ENCODE measurements at regions not wholly inside any gene's neighbourhood (a gene's known extent, or its start where the extent isn't known, plus 50 kb on each side); places are given as distances from the start of the nearest gene placed in this dataset.

- peaks cover 2% of the 10 kb centered on the region for H3K4me1 ChIP-seq (ENCODE audit: control insufficient read depth, insufficient read depth, low read length)
- no peak overlapping the region for H3K4me3 ChIP-seq (ENCODE audit: low read length)
- DNase-seq (no peak), ATAC-seq (no peak)
- H3K27me3 ChIP-seq (ENCODE audit: control insufficient read depth, insufficient read depth), result no peaks in the 10 kb centered on the region
- WGBS, result 89% methylated on average over 4 of the region's 4 CpGs
- H3K9me3 ChIP-seq (ENCODE audit: control insufficient read depth, low read length), result no peaks in the 10 kb centered on the region
- no peak overlapping the region for H3K27ac ChIP-seq (ENCODE audit: low read length)
- intact Hi-C loops (cut with DNase I), result no loop called here
Measured at GRCh38 chr3:170739410-170739809, 130.6 kb downstream of the RPL22L1 start.

- Histone ChIP-seq H3K27me3 (ENCODE audit: control insufficient read depth, insufficient read depth) (no peaks in the 10 kb centered on the region), H3K9me3 (ENCODE audit: control insufficient read depth, low read length) (no peaks in the 10 kb centered on the region), H3K4me3 (ENCODE audit: low read length) (no peak overlapping the region), H3K4me1 (ENCODE audit: control insufficient read depth, insufficient read depth, low read length) (peaks cover 2% of the 10 kb centered on the region), H3K27ac (ENCODE audit: low read length) (no peak overlapping the region)
- WGBS, result 79% methylated on average over 3 of the region's 3 CpGs
- ATAC-seq (no peak), DNase-seq (no peak)
- intact Hi-C loops (cut with DNase I), result no loop called here
Measured at GRCh38 chr3:170738766-170739165, 131.2 kb downstream of the RPL22L1 start.

- Histone ChIP-seq H3K27ac (ENCODE audit: low read length) (no peak overlapping the region), H3K4me1 (ENCODE audit: control insufficient read depth, insufficient read depth, low read length) (peaks cover 2% of the 10 kb centered on the region), H3K4me3 (ENCODE audit: low read length) (no peak overlapping the region), H3K27me3 (ENCODE audit: control insufficient read depth, insufficient read depth) (no peaks in the 10 kb centered on the region), H3K9me3 (ENCODE audit: control insufficient read depth, low read length) (no peaks in the 10 kb centered on the region)
- 94% methylated on average over 3 of the region's 3 CpGs for WGBS
- intact Hi-C loops (cut with DNase I), result no loop called here
- DNase-seq, result no peak
- no peak for ATAC-seq
Measured at GRCh38 chr3:170737498-170738162, 132.4 kb downstream of the RPL22L1 start.

GRCh38 chr3:170735821-170736220 is 134.2 kb downstream of the RPL22L1 start:
- Histone ChIP-seq H3K4me1 (ENCODE audit: control insufficient read depth, insufficient read depth, low read length) (peaks cover 2% of the 10 kb centered on the region), H3K27me3 (ENCODE audit: control insufficient read depth, insufficient read depth) (no peaks in the 10 kb centered on the region), H3K27ac (ENCODE audit: low read length) (no peak overlapping the region), H3K9me3 (ENCODE audit: control insufficient read depth, low read length) (no peaks in the 10 kb centered on the region), H3K4me3 (ENCODE audit: low read length) (no peak overlapping the region)
- DNase-seq (no peak), ATAC-seq (no peak)
- intact Hi-C loops (cut with DNase I), result no loop called here
- WGBS, result 55% methylated on average over 2 of the region's 2 CpGs

GRCh38 chr3:170734735-170735065 is 135.3 kb downstream of the RPL22L1 start:
- Histone ChIP-seq H3K4me1 (ENCODE audit: control insufficient read depth, insufficient read depth, low read length) (peaks cover 2% of the 10 kb centered on the region), H3K9me3 (ENCODE audit: control insufficient read depth, low read length) (no peaks in the 10 kb centered on the region), H3K27ac (ENCODE audit: low read length) (peak overlapping the region; percentile 27), H3K4me3 (ENCODE audit: low read length) (no peak overlapping the region), H3K27me3 (ENCODE audit: control insufficient read depth, insufficient read depth) (no peaks in the 10 kb centered on the region)
- intact Hi-C loops (cut with DNase I), result no loop called here
- no peak for DNase-seq
- ATAC-seq, result peak in 1 of 2 donors; percentile 29
- WGBS, result 74% methylated on average over 1 of the region's 1 CpG

GRCh38 chr3:170734043-170734734 is 135.8 kb downstream of the RPL22L1 start:
- 44% methylated on average over 7 of the region's 7 CpGs for WGBS
- intact Hi-C loops (cut with DNase I), result no loop called here
- H3K9me3 ChIP-seq (ENCODE audit: control insufficient read depth, low read length), result no peaks in the 10 kb centered on the region
- no peaks in the 10 kb centered on the region for H3K27me3 ChIP-seq (ENCODE audit: control insufficient read depth, insufficient read depth)
- ATAC-seq (peak in 1 of 2 donors; percentile 15), DNase-seq (no peak)
- no peak overlapping the region for H3K4me3 ChIP-seq (ENCODE audit: low read length)
- H3K4me1 ChIP-seq (ENCODE audit: control insufficient read depth, insufficient read depth, low read length), result peaks cover 2% of the 10 kb centered on the region
- H3K27ac ChIP-seq (ENCODE audit: low read length), result no peak overlapping the region

- no peak overlapping the region for H3K4me3 ChIP-seq (ENCODE audit: low read length)
- intact Hi-C loops (cut with DNase I), result no loop called here
- no peaks in the 10 kb centered on the region for H3K27me3 ChIP-seq (ENCODE audit: control insufficient read depth, insufficient read depth)
- peaks cover 2% of the 10 kb centered on the region for H3K4me1 ChIP-seq (ENCODE audit: control insufficient read depth, insufficient read depth, low read length)
- DNase-seq, result no peak
- H3K27ac ChIP-seq (ENCODE audit: low read length), result no peak overlapping the region
- H3K9me3 ChIP-seq (ENCODE audit: control insufficient read depth, low read length), result no peaks in the 10 kb centered on the region
- no peak for ATAC-seq
Measured at GRCh38 chr3:170732660-170733245, 137.2 kb downstream of the RPL22L1 start.

GRCh38 chr3:170731281-170731680 is 138.7 kb downstream of the RPL22L1 start:
- Histone ChIP-seq H3K4me1 (ENCODE audit: control insufficient read depth, insufficient read depth, low read length) (peaks cover 4% of the 10 kb centered on the region), H3K27ac (ENCODE audit: low read length) (no peak overlapping the region), H3K27me3 (ENCODE audit: control insufficient read depth, insufficient read depth) (no peaks in the 10 kb centered on the region), H3K4me3 (ENCODE audit: low read length) (no peak overlapping the region), H3K9me3 (ENCODE audit: control insufficient read depth, low read length) (no peaks in the 10 kb centered on the region)
- no peak for ATAC-seq
- no peak for DNase-seq
- intact Hi-C loops (cut with DNase I), result no loop called here

- Histone ChIP-seq H3K27ac (ENCODE audit: low read length) (no peak overlapping the region), H3K27me3 (ENCODE audit: control insufficient read depth, insufficient read depth) (no peaks in the 10 kb centered on the region), H3K4me1 (ENCODE audit: control insufficient read depth, insufficient read depth, low read length) (peaks cover 6% of the 10 kb centered on the region), H3K4me3 (ENCODE audit: low read length) (no peak overlapping the region), H3K9me3 (ENCODE audit: control insufficient read depth, low read length) (no peaks in the 10 kb centered on the region)
- intact Hi-C loops (cut with DNase I), result no loop called here
- 56% methylated on average over 4 of the region's 4 CpGs for WGBS
- ATAC-seq, result no peak
- no peak for DNase-seq
Measured at GRCh38 chr3:170730071-170730812, 139.8 kb downstream of the RPL22L1 start.

- no peaks in the 10 kb centered on the region for H3K9me3 ChIP-seq (ENCODE audit: control insufficient read depth, low read length)
- H3K4me1 ChIP-seq (ENCODE audit: control insufficient read depth, insufficient read depth, low read length), result peaks cover 6% of the 10 kb centered on the region
- intact Hi-C loops (cut with DNase I), result no loop called here
- peak overlapping the region; percentile 17 for H3K27ac ChIP-seq (ENCODE audit: low read length)
- WGBS, result 94% methylated on average over 3 of the region's 3 CpGs
- no peak for ATAC-seq
- no peak overlapping the region for H3K4me3 ChIP-seq (ENCODE audit: low read length)
- DNase-seq, result no peak
- no peaks in the 10 kb centered on the region for H3K27me3 ChIP-seq (ENCODE audit: control insufficient read depth, insufficient read depth)
Measured at GRCh38 chr3:170728181-170728580, 141.8 kb downstream of the RPL22L1 start.

GRCh38 chr3:170727754-170728153 is 141.9 kb upstream of the SLC7A14 start:
- intact Hi-C loops (cut with DNase I), result no loop called here
- no peak for ATAC-seq
- no peaks in the 10 kb centered on the region for H3K27me3 ChIP-seq (ENCODE audit: control insufficient read depth, insufficient read depth)
- DNase-seq, result no peak
- no peak overlapping the region for H3K4me3 ChIP-seq (ENCODE audit: low read length)
- 89% methylated on average over 3 of the region's 3 CpGs for WGBS
- H3K9me3 ChIP-seq (ENCODE audit: control insufficient read depth, low read length), result no peaks in the 10 kb centered on the region
- peaks cover 6% of the 10 kb centered on the region for H3K4me1 ChIP-seq (ENCODE audit: control insufficient read depth, insufficient read depth, low read length)
- H3K27ac ChIP-seq (ENCODE audit: low read length), result no peak overlapping the region
